PC-3 (cell line): ENCODE measurements at regions not wholly inside any gene's neighbourhood (a gene's known extent, or its start where the extent isn't known, plus 50 kb on each side); places are given as distances from the start of the nearest gene placed in this dataset.

Experiments
- EZH2 ChIP-seq: fragments of 300-600 bp; sonication (generic); IDR thresholded peaks from one replicate; pipeline ENCODE4 v1.6.1; 2017; ENCODE audit warnings: antibody characterized with exemption, mild to moderate bottlenecking, low read length; ENCODE audit not compliant: unreplicated experiment
- TF ChIP-seq, protein P1 (sequence below): fragments of 300-600 bp; sonication (generic); conservative IDR thresholded peaks from 2 replicates; pipeline ENCODE4 v1.5.1; 2017; ENCODE audit warnings: antibody characterized with exemption, low read depth, mild to moderate bottlenecking, low read length

DNA sequence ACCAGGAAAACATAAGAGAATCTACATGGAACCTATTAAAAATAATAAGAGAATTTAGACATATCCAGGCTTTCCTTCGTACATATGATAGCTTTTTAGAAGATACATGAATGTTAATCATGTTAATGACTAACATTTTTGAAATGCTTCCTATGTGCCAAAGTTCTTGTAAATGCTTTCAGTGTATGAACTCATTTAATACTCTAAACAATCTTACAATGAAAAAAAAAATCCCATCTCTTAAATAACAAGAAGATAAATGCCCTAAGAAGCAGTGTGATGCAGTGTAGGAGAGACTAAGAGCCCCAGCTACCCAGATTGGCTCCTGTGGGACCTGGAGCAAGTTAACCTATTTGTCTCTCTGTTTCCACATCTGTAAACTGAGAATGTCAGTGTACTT lies 220.4 kb upstream of the MYOCD start:
- TF ChIP-seq, protein P1, sequence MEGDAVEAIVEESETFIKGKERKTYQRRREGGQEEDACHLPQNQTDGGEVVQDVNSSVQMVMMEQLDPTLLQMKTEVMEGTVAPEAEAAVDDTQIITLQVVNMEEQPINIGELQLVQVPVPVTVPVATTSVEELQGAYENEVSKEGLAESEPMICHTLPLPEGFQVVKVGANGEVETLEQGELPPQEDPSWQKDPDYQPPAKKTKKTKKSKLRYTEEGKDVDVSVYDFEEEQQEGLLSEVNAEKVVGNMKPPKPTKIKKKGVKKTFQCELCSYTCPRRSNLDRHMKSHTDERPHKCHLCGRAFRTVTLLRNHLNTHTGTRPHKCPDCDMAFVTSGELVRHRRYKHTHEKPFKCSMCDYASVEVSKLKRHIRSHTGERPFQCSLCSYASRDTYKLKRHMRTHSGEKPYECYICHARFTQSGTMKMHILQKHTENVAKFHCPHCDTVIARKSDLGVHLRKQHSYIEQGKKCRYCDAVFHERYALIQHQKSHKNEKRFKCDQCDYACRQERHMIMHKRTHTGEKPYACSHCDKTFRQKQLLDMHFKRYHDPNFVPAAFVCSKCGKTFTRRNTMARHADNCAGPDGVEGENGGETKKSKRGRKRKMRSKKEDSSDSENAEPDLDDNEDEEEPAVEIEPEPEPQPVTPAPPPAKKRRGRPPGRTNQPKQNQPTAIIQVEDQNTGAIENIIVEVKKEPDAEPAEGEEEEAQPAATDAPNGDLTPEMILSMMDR, result no peak
- no peak for TF ChIP-seq EZH2
